Parathyroid adenoma (tissue), 2 donors: ENCODE measurements at regions not wholly inside any gene's neighbourhood (a gene's known extent, or its start where the extent isn't known, plus 50 kb on each side); places are given as distances from the start of the nearest gene placed in this dataset.

Experiments used
- H2AFZ ChIP-seq: fragments of 300-600 bp; sonication (generic); one replicate; pipeline ENCODE4 v1.7.0; 2017; ENCODE audit warnings: antibody characterized with exemption, mild to moderate bottlenecking
- H3K27ac ChIP-seq: fragments of 300-600 bp; sonication (generic); one replicate; pipeline ENCODE4 v1.7.0; 2017
- H3K27me3 ChIP-seq: fragments of 300-600 bp; sonication (generic); one replicate; pipeline ENCODE4 v1.7.0; 2017; ENCODE audit warnings: low read length; ENCODE audit not compliant: control insufficient read depth, insufficient read depth
- H3K36me3 ChIP-seq: fragments of 300-600 bp; sonication (generic); one replicate; pipeline ENCODE4 v1.7.0; 2017; ENCODE audit warnings: low read length; ENCODE audit not compliant: control insufficient read depth, insufficient read depth
- H3K4me1 ChIP-seq: fragments of 300-600 bp; sonication (generic); one replicate; pipeline ENCODE4 v1.7.0; 2017; ENCODE audit warnings: control low read depth
- H3K4me2 ChIP-seq: fragments of 300-600 bp; sonication (generic); one replicate; pipeline ENCODE4 v1.7.0; 2017; ENCODE audit warnings: low read length
- H3K4me3 ChIP-seq: fragments of 300-600 bp; sonication (generic); one replicate; pipeline ENCODE4 v1.7.0; 2017; ENCODE audit warnings: low read depth, low read length
- H3K79me2 ChIP-seq: fragments of 300-600 bp; sonication (generic); one replicate; pipeline ENCODE4 v1.7.0; 2017; ENCODE audit warnings: control low read depth
- H3K9ac ChIP-seq: fragments of 300-600 bp; sonication (generic); one replicate; pipeline ENCODE4 v1.7.0; 2017; ENCODE audit warnings: mild to moderate bottlenecking
- H3K9me3 ChIP-seq: fragments of 300-600 bp; sonication (generic); one replicate; pipeline ENCODE4 v1.7.0; 2017; ENCODE audit warnings: low read length; ENCODE audit not compliant: control insufficient read depth
- TF ChIP-seq, protein P1 (sequence below): fragments of 300-600 bp; sonication (generic); IDR thresholded peaks from one replicate; pipeline ENCODE4 v1.7.0; 2017; ENCODE audit warnings: antibody characterized with exemption, mild to moderate bottlenecking
- donor health status: primary hyperparathyroidism.

DNA sequence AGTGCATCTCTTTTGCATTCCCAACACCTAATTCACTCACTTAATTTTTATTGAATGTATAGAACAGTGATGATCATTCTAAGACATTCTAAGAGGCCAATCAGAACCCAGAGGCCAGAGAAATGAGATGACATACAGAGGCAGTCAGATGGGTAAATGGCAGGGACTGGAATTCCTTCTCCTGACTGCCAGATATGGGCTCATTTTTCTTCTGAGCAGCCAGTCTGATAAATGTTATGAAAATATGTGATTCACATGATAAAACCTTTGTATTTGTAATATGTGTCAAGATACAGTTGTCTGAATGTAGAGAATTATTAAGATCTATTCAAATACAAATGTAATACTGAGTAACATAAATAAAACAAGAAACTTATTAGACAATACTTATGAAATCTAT lies 277.8 kb downstream of the EPM2A start:
- H3K9me3 ChIP-seq, result no peaks in the 10 kb centered on the region
- TF ChIP-seq, protein P1, sequence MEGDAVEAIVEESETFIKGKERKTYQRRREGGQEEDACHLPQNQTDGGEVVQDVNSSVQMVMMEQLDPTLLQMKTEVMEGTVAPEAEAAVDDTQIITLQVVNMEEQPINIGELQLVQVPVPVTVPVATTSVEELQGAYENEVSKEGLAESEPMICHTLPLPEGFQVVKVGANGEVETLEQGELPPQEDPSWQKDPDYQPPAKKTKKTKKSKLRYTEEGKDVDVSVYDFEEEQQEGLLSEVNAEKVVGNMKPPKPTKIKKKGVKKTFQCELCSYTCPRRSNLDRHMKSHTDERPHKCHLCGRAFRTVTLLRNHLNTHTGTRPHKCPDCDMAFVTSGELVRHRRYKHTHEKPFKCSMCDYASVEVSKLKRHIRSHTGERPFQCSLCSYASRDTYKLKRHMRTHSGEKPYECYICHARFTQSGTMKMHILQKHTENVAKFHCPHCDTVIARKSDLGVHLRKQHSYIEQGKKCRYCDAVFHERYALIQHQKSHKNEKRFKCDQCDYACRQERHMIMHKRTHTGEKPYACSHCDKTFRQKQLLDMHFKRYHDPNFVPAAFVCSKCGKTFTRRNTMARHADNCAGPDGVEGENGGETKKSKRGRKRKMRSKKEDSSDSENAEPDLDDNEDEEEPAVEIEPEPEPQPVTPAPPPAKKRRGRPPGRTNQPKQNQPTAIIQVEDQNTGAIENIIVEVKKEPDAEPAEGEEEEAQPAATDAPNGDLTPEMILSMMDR, result no peak
- H3K4me3 ChIP-seq, result no peak overlapping the region
- H3K36me3 ChIP-seq, result no peaks in the 10 kb centered on the region
- no peak overlapping the region for H3K27ac ChIP-seq
- H3K4me1 ChIP-seq, result no peaks in the 10 kb centered on the region
- H3K27me3 ChIP-seq, result no peaks in the 10 kb centered on the region
- no peak overlapping the region for H3K9ac ChIP-seq
- no peaks in the 10 kb centered on the region for H3K79me2 ChIP-seq
- no peak overlapping the region for H3K4me2 ChIP-seq
- H2AFZ ChIP-seq, result no peak overlapping the region

DNA sequence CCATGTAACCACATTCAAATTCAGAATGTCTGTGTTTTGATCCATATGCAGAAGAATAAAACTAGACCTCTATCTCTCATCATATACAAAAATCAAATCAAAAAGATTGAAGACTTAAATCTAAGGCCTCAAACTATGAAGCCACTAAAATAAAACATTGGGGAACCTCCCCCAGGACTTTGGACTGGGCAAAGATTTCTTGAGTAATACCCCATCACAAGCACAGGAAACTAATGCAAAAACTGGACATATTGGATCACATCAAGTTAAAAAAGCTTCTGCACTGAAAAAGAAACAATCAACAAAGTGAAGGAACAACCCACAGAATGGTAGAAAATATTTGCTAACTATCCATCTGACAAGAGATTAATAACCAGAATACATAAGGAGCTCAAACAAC lies 266.8 kb downstream of the EPM2A start:
- Histone ChIP-seq H3K4me3 (no peak overlapping the region), H3K4me2 (no peak overlapping the region), H3K36me3 (no peaks in the 10 kb centered on the region), H2AFZ (no peak overlapping the region), H3K9ac (no peak overlapping the region), H3K27ac (no peak overlapping the region), H3K79me2 (no peaks in the 10 kb centered on the region), H3K27me3 (no peaks in the 10 kb centered on the region), H3K9me3 (no peaks in the 10 kb centered on the region), H3K4me1 (no peaks in the 10 kb centered on the region)
- TF ChIP-seq, protein P1, result no peak

DNA sequence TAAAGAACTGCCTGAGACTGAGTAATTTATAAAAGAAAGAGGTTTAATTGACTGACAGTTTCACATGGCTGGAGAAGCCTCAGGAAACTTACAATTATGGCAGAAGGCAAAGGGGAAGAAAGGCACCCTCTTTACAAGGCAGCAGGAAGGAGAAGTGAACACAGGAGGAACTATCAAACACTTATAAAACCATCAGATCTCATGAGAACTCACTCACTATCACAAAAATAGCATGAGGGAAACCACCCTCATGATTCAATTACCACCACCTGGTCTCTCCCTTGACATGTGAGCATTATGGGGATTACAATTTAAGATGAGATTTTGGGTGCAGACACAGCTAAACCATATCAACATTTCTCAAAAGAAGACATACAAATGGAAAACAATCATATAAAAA lies 266.3 kb downstream of the EPM2A start:
- H3K36me3 ChIP-seq, result no peaks in the 10 kb centered on the region
- no peaks in the 10 kb centered on the region for H3K9me3 ChIP-seq
- no peaks in the 10 kb centered on the region for H3K79me2 ChIP-seq
- no peak overlapping the region for H2AFZ ChIP-seq
- no peak overlapping the region for H3K9ac ChIP-seq
- H3K27ac ChIP-seq, result no peak overlapping the region
- no peaks in the 10 kb centered on the region for H3K27me3 ChIP-seq
- no peaks in the 10 kb centered on the region for H3K4me1 ChIP-seq
- no peak overlapping the region for H3K4me2 ChIP-seq
- H3K4me3 ChIP-seq, result no peak overlapping the region
- TF ChIP-seq, protein P1, result no peak

DNA sequence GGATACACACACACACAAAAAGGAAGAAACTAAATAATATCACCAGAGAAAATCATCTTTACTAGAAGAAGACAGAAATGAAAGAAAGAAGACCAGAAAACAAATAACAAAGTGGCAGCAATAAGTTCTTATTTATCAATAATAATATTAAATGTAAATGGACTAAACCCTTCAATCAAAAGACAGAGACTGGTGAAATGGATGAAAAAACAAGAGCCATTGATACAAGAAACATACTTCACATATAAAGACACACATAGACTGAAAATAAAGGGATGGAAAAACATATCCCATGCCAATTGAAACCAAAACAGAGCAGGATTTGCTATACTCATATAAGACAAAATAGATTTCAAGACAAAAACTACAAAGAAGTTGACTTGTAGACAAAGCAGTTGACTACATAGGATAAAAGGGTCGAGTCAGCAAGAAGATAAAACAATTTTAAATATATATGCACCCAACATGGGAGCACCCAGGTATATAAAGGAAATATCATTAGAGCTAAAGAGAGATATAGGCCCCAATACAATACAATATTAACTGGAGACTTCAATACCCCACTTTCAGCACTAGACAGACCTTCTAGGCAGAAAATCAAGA lies 259.4 kb downstream of the EPM2A start:
- Histone ChIP-seq H3K4me1 (no peaks in the 10 kb centered on the region), H3K9me3 (peaks cover 3% of the 10 kb centered on the region), H3K27me3 (no peaks in the 10 kb centered on the region), H2AFZ (no peak overlapping the region), H3K79me2 (no peaks in the 10 kb centered on the region), H3K36me3 (no peaks in the 10 kb centered on the region), H3K4me2 (no peak overlapping the region), H3K27ac (no peak overlapping the region), H3K4me3 (no peak overlapping the region), H3K9ac (no peak overlapping the region)
- TF ChIP-seq, protein P1, result no peak

DNA sequence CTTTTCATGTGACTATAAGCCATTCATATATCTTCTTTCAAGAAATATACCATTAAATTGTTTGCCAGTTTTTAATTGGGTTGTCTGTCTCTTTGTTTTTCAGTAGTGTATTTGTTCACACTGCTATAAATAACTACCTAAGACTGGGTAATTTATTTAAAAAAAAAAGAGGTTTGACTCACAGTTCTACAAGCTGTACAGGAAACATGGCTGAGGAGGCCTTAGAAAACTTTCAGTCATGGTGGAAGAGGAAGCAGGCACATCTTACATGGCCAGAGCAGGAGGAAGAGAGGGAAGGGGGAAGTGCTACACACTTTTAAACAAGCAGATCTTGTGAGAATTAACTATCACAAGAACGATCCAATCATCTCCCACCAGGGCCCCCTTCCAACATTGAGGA lies 255.3 kb downstream of the EPM2A start:
- peaks cover 3% of the 10 kb centered on the region for H3K9me3 ChIP-seq
- no peak overlapping the region for H3K4me3 ChIP-seq
- no peaks in the 10 kb centered on the region for H3K27me3 ChIP-seq
- no peak overlapping the region for H2AFZ ChIP-seq
- no peaks in the 10 kb centered on the region for H3K4me1 ChIP-seq
- no peaks in the 10 kb centered on the region for H3K36me3 ChIP-seq
- no peak overlapping the region for H3K4me2 ChIP-seq
- TF ChIP-seq, protein P1, result no peak
- no peak overlapping the region for H3K9ac ChIP-seq
- H3K27ac ChIP-seq, result no peak overlapping the region
- no peaks in the 10 kb centered on the region for H3K79me2 ChIP-seq
